ENCODE measurements at regions not wholly inside any gene's neighbourhood (a gene's known extent, or its start where the extent isn't known, plus 50 kb on each side); places are given as distances from the start of the nearest gene placed in this dataset.

DNA sequence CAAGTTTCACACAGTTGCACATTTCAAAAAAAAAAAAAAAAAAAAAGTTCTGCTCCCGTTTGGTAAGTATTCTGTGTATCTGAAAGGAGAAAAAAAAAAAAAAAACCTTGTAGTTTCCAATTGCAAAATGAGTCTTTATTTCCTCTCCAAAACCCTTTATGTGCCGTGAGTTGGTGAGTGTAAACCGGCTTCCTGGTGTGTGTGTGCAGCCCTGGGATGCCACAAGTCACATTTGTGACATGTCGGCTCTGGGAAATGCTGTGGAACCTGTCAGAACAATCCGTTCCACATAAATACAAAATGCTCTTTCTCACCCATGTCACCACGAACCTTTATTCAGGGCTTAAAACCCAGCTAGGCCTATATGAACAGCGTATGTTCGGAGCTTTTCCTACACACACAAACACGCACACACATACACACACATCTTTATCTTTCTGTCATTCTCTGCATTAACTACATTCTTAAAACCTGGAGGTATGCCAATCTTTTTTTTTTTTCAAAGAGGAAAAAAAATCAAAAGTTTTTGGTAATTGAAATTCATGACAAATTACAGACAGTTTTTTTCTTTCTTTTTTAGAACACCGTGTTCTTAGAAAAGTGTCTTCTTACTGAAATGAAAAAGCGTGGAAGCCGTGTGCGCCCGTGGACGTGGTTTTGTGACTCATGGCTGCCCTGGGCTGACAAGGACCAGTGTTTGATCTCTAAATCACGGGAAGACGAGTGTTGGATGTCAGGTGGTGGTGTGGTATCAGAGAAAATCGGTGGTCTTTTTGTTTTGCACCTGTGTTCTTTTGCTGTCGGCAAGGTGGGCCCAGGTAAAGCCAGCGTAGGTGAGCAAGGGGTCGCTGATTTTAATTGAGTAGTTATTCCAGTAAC lies 612.0 kb downstream of the VRK1 start:
- peak; percentile 30 for DNase-seq

DNA sequence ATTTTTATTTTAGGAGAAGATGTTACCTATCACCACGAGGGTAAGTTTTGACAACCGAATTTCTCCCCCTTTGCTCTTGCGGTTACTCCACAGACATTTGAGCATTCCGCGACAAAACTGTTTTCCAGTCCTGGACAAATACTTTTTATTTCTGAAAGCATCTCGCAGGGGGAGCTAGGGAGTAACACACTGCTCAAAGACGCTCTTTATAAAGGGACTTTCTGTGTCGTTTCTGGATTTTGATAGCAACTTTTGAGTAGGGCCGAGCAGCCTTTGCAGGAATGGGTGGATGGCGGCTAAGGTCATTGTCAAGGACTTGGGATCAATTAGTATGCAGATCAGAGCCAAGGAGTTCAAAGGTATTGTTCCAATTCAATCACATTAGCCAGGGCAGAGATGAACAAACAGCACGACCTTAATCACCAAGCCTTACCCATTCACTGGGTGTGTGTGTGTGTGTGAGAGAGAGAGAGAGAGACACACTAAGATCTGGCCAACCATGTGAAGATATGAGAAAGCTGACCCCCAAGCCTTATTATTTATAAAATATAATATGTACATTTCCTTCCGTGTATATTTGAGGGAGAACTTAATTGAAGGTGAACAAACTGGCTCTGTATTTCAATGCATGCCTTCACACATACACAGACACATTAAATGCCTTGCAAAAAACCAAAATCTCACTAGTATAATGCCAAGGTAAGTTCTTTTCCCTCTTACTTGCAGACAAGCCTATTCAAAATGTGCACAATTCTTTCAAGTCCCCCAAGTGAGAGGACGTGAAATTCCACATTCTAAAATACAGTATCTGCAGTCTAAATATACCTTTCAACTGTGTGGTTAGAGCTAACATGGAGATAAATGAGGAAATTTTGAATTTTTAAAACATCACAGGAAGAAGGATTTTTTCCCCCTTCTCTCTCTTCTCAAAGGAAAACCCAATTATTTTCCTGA lies 613.8 kb downstream of the VRK1 start:
- peak; percentile 52 for DNase-seq

DNA sequence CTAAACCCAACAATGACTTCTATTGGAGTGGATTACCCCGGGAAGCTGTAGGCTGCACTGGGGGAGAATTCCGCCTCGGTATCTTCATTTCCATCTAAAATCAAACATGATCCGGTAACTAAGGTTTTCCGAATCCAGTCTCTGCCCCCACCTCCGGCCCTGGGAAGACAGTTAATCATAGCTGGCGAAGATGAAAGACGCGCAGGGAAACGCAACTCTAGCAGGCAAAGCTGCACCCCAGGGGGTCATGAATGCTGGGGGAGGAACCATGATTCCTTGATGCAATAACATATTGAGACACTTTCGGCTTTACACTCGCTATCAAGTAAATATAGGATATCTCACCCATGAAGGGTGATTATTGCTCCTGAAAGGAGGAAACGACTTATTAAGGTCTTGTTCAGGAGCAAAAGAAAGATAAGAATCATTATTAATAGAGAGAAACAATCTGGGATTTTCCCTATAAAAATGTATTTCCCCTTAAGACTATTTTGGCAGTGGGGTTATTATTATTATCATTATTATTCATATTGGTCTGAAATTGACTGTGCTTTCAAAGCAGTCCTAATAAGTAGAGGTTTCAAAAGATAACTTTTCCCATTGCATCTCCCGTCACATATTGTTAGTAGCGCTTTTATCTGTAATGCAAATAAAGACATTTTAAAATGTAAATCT lies 614.9 kb downstream of the VRK1 start:
- DNase-seq: peak; percentile 75

DNA sequence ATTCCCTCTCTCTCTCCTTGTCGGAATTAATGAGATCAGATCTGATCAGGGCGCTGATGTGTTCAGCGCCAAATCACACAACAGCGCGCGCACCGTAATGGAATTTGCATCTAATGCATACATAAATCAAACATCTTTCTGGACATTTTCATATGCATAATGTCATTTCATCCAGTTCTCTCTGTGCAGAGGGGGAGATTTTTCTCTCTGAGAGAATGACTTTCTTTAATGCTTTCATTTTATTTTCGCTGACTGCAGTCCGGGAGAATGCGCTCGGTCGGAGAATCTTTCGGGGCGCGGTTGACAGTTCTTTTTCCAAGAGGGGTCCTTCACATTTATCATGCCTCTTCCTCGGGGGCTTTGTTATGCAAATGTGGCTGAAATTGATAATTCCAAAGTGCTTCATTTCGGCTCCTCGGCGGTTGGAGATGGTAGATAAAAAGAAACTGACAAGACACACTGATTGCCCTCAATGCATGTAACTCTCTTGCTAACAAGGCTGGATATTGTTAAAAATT lies 615.9 kb downstream of the VRK1 start:
- peak; percentile 81 for DNase-seq

DNA sequence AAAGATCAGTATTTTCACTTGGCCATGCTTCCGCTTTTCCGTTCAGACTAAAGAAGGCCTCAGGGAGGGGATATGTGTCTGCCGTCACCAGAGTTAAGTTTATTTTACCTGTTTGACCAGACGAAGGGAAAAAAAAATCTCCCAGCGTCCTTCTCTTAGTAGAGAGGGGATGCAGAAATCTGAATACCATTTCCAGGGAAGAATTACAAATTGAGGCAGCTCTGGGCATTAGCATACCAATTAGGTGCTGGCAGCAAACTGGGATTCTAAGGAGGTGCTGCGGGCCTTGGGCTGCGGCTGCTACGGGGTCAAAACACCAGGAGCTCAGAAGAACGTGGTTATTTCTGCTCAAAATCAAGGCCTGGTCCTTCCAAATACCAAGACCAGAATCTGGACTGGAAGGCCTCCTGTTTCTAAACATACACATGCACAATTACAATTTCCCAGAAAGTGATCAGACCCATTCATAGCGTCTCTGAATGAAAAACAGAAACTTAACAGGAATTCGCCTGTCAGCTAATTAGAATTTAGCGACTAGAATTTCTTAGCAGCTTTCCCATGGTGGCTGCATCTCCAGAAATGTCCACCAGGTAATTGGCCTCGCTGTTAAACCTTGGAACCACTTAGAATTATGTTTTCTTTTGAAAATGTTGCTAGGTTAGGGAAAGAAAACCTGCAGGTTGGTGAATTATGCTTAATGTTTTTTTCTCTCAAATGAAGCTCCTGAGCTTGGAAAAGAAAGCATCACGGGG lies 617.0 kb downstream of the VRK1 start:
- peak; percentile 55 for DNase-seq

DNA sequence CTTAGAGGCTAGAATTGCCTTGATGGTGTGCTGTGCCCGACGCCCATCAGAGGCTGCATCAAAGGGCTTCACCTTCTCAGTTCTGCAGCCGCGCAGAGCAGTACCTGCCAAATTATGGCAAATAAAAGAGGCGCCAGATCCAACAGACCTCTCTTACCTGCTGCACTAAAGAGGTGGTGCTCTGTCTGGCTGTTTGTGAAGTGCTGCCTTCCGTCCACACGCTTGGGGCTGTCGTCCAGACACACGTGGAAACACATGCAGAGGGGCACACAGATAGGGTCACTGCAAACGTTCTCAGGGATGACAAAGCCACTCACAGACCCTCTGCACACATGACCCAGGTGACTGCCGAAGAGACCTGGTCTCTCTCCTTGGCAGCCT lies 617.5 kb downstream of the VRK1 start:
- no peak for DNase-seq

DNA sequence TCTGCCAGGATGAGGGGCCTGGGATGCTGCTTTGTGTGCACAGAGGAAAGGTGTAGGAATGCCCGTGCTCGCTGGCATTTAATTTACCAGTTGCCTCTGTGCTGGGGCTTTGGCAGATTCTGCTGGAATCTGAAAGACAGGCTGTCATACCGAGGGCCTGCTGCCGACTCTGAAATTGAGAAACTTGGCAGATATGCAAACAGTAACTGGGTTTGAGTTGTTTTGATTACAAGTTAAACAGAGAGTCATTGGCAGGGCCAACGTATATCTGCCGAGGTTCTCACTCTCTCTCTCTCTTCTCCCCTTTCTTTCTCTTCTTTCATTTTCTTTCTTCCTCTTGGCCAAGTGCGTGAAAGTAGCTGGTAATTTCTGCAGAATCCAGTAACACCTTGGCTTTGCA lies 618.7 kb downstream of the VRK1 start:
- no peak for DNase-seq

DNA sequence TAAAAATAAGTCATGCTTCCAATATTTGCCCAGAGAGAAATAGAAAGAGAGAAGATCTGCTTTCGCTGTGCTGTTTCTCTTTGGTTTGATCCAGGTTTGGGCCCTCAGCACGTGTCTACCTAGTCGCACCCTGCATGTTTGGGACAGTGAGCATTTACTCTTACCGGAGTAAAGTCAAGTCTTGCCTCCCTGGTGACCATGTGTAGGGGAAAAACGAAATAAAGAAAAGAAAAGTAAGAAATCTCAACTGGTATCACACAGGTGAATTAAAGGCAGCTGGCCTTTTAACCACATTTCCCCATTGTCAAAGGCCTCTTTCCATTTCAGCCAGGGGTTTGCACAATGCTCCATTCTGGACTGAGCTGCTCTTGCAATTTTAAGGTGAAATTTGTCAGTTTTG lies 619.4 kb downstream of the VRK1 start:
- no peak for DNase-seq

DNA sequence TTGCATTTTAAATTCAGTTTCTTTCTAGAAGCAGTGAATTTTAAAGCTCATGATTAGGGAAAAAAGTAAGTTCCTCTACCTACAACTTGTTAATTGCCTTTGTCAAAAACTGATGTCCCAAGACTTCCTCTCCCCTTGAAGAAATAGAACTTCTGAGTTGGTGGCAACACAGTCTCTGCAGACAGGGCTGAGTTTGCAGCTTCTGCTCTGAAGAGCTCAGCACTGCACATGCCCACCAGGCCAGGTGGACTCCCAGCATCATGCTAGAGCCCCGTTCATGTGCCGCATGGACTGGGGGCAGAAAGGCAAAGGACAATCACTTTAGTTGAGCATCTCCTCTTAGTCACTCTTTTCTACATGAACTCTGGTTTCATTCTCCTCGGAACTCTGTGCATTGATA lies 620.1 kb downstream of the VRK1 start:
- no peak for DNase-seq

DNA sequence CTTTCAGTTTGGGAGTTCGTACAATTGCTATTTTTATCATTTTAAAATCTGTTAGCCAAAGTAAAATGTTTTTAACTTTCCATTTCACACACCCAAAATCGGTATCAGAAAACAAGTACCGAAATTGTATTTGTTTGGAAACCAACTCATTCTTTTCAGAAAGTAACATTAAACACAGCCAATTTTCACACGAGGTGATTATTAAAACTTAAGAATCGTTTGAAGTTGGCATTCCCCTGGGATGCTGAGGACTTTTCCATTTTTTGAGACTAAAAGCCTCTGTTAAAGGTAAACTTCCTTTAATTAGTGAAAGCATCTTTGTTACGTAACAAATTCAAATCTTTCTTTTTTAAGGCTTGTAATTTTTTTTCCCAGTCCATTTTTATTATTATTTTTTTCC lies 623.0 kb downstream of the VRK1 start:
- no peak for DNase-seq

DNA sequence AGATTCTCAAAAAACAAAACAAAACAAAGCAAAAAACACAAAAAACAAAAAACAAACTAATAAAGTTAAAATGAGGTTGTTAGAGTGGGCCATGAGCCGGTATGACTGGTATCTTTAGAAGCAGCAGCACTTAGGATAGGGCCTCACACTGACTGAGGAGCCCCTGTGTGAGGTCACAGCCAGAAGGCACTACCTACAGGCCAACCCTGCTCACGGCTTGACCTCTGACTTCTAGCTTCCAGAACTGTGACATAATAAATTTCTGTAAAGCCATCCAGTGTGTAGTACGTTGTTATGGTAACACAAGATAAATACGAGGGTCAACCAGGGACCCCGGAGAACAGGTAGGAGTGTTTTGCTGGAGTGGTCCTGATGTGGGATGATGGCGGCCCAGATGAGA lies 629.6 kb downstream of the VRK1 start:
- no peak for DNase-seq

DNA sequence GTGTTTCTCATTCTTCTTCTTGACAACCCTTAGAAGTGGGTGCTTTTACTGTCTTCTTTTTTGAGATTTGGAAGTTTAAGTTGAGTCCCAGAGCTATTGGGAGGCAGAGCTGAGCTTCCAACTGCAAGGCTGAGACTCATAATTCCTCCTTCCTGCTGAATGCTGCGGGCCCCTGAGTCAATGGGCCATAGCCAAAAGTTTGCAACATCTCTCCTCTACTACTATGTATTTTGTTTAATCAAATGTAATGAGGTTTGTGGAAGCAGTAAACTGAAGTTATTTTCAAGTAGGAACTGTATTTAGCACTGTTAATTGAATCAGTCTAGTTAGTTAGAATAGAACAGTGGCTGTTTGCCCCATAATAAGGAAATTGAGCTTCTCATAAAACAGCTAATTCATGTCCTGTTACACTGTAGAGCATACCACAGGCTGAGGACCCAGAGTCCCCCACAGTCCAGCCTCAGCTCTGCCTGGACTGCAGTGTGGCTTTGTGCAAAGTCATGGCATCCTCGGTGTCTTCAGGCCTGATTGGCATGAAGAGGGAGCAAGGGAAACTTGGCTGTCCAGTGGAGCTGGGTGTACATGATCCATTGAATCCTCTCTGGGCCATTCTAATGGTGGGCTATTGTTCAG lies 631.7 kb downstream of the VRK1 start:
- no peak for DNase-seq

DNA sequence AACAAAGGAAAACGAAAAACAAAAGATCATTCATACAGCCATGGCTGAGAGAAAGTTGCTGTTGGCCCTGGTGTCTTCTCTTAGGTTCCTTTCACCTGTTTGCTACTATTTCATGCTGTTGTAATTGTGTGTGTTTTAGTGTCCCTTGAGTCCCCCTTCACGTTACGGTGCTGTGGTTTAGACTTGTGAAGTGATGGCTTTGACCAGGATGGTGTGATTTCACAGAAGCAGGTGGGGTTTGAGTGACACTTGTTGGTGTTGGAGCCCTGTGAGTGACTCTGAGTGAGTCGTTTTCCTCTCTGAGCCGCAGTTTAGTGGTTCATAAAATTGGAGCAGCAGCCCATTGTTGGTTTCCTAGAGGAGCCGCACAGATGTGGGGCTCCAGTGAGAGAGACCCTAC lies 635.4 kb downstream of the VRK1 start:
- no peak for DNase-seq

DNA sequence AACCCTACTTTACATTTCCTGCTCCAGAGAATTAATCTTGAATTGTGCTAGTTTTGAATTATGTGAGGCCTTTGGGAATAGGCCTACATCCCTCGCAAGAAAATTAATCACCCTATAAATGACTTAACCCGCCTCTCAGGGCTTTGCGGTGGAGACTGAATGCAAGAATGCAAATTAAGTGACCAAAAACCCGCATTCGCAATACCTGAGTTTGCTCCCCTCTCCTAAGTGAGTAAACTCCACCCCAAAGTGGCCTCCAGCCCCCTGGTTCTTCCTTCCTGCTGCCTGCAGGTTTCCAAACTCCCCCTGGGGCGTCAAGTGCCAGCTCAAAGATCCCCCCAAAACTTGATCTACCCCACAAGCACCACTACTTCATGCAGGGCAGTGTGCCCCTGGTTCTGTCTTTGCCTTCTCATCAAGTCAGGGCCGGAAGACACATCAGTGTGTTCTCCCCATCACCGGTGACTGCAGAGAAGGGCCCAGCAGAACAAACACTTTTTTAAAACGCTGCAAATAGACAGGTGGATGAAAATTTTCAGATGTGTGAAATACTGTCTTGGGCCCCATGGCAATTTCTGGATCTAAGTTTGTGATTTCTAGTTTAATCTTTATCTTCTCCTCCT lies 644.7 kb downstream of the VRK1 start:
- DNase-seq: no peak

DNA sequence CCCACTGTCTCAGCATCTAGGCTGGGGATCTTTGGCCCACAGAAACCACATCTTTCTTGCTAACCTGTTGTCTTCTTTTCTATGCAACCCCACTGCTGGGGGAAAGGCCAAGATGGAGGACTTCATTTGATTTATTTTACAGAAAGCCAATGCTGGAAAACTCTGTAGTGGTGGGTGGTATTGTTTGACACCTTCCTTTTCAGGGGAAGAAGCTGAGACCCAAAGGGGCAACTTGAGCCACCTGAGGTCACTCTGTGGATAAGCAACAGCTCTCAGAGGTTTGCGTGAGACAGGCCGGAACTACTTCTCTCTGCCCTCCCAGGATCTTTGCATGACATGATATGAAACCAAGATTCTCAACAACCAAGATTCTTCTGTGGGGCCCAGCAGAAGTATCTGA lies 645.2 kb downstream of the VRK1 start:
- no peak for DNase-seq

DNA sequence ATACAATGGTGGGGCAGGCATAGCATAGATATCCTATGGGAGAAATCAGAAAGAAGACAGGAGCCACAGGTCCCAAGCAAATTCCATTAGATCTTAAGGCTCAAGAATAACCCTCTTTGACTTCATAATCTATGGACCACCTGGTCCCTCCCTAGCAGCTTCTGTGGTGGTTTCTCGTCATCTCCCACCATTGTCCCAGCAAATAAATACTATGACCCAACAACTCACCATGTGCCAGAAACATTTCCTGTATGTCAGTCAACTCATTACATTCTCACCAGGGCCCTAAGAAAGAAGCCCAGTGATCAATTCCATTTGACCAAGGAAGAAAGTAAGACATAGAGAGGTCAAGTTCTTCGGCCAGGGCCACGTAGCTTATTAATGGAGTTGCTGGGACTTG lies 646.2 kb downstream of the VRK1 start:
- no peak for DNase-seq

DNA sequence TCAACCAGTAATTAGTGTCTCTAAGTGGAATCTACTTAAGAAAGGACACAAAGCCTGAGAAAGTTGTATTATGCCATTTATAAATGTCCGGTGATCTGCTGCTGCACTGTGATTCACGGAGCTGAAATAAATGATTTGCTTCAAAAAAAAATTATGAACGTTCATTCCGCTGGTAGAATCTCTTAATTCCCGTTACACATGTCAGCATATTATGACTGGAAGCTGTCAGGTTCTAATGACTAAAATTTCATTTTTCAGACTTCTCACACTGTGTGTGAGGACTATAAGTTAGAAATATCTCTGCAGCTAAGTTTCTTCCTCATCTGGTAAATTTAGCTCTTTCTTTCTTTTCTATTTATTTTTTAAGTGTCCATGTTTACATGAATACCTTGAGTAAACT lies 647.1 kb downstream of the VRK1 start:
- no peak for DNase-seq

DNA sequence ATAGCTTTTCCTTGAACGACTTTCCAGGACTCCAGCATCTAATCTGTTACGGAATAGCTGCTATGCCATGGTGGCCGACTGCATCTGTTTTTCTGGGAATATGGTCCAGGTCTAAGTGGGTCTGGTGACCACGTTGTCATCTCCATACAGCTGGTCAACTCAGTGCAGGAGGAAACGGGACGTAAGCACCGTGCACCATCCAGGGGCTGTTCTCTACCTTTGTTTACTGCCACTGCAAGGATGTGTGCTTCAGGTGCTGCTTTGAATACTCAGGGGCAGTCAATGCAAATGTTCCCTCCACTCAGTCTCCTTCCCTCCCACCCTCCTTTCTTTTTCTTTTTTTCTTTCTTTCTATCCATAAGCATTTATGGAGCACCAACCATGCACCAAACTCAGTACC lies 648.2 kb downstream of the VRK1 start:
- no peak for DNase-seq

DNA sequence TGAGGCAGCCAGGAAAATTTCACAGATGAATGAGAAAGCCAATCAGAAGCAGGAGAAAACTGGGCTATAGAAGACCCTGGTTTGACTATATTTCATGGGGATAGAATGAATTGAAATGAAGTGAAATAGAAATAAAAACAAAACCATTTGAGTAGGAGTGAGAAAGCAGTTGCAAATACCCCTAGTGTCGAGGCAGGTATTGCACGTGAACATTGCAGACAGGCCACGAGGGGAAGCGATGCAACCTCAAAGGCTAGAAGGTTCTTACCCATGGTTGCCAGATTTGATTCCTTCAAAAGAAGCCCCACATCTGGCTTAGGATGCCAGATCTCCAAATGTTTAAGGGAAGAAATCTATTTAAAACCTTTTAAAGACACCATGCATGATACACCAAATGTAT lies 648.9 kb downstream of the VRK1 start:
- DNase-seq: no peak

DNA sequence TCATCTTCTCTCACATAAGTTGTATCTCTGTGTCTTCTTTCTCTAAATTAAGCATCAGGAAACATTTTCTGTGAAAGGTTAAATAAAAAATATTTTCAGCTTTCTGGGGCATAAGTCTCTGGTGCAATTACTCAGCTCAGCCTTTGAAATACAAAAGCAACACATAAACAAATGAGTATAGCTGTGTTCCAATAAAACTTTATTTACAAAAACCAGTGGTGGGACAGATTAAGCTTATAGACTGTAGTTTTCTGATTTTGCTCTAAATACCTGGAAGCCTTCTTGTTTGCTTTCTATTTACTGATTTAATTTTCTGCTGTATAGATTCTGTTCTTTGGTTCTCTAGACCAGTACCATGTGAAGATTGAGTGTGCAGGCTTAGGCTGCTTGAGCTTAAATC lies 655.1 kb downstream of the VRK1 start:
- DNase-seq: no peak

DNA sequence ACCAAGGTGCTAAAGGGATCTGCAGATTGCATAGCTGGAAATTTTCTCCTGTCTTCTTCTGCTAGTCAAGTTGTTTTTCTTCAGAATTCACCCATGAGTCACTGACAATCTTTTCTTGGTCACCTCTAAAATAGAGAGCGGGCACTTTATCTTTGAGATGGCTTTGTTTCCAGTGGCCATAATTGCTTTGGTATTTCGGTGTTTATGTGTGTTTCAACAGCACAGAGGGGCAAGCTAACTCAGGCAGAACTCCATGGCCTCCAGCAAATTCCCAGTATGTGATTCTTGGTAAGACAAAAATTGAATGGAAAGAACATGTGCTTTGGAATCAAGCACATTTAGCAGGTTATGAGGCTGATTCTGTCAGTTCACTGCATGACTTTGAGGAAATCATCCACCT lies 656.8 kb downstream of the VRK1 start:
- DNase-seq: no peak
